Endometrium (tissue), 2 donors: ENCODE measurements at regions not wholly inside any gene's neighbourhood (a gene's known extent, or its start where the extent isn't known, plus 50 kb on each side); places are given as distances from the start of the nearest gene placed in this dataset.
A peak's percentile ranks its signal among the peaks of the same experiment; 100 is the strongest.
"Not testable (repeated sequence)": the region's sequence is repeated elsewhere in the genome, so short reads cannot be mapped to it uniquely, and the experiment has no call there.

ENCODE experiments used
- FAIRE-seq: peaks from 2 replicates; lab custom pipeline; 2012; peaks lifted over from hg19 to GRCh38; lab: Jason Lieb, UNC
- donor health status: control.
- donor health status: control.

- no peak for FAIRE-seq
These were observed 305.4 kb upstream of the SATB1 start for GRCh38 chr3:18730491-18730890.

- FAIRE-seq = no peak
These were observed 304.5 kb upstream of the SATB1 start for GRCh38 chr3:18729671-18730070.

GRCh38 chr3:18725668-18726407 lies 300.7 kb upstream of the SATB1 start:
- FAIRE-seq = no peak

- no peak for FAIRE-seq
These were observed 299.3 kb upstream of the SATB1 start for GRCh38 chr3:18724456-18724855.

- no peak for FAIRE-seq
These were observed 298.2 kb upstream of the SATB1 start for GRCh38 chr3:18723206-18723810.

- no peak for FAIRE-seq
These were observed 295.4 kb upstream of the SATB1 start for GRCh38 chr3:18720543-18720942.

- no peak for FAIRE-seq
These were observed 292.5 kb upstream of the SATB1 start for GRCh38 chr3:18717598-18717997.

GRCh38 chr3:18716821-18717220 lies 291.7 kb upstream of the SATB1 start:
- no peak for FAIRE-seq

- no peak for FAIRE-seq
These were observed 291.0 kb upstream of the SATB1 start for GRCh38 chr3:18716101-18716500.

- no peak for FAIRE-seq
These were observed 290.1 kb upstream of the SATB1 start for GRCh38 chr3:18715208-18715607.

- FAIRE-seq = no peak
These were observed 288.4 kb upstream of the SATB1 start for GRCh38 chr3:18713577-18713951.

GRCh38 chr3:18712713-18713576 lies 287.8 kb upstream of the SATB1 start:
- no peak for FAIRE-seq

GRCh38 chr3:18704326-18704725 lies 279.2 kb upstream of the SATB1 start:
- no peak for FAIRE-seq

- no peak for FAIRE-seq
These were observed 278.7 kb upstream of the SATB1 start for GRCh38 chr3:18703798-18704197.

GRCh38 chr3:18693588-18694329 lies 268.6 kb upstream of the SATB1 start:
- not testable (repeated sequence) for FAIRE-seq

GRCh38 chr3:18687286-18687685 lies 262.1 kb upstream of the SATB1 start:
- FAIRE-seq = peak; percentile 12

GRCh38 chr3:18683900-18684299 lies 258.8 kb upstream of the SATB1 start:
- FAIRE-seq = no peak

- no peak for FAIRE-seq
These were observed 256.7 kb upstream of the SATB1 start for GRCh38 chr3:18681818-18682345.

GRCh38 chr3:18680758-18681157 lies 255.6 kb upstream of the SATB1 start:
- no peak for FAIRE-seq

GRCh38 chr3:18679238-18679637 lies 254.1 kb upstream of the SATB1 start:
- no peak for FAIRE-seq

GRCh38 chr3:18675197-18675596 lies 250.1 kb upstream of the SATB1 start:
- FAIRE-seq = no peak

GRCh38 chr3:18672561-18672960 lies 247.4 kb upstream of the SATB1 start:
- no peak for FAIRE-seq
